ENCODE measurements at regions not wholly inside any gene's neighbourhood (a gene's known extent, or its start where the extent isn't known, plus 50 kb on each side); places are given as distances from the start of the nearest gene placed in this dataset.
"Not testable (repeated sequence)": the region's sequence is repeated elsewhere in the genome, so short reads cannot be mapped to it uniquely, and the experiment has no call there.

DNA sequence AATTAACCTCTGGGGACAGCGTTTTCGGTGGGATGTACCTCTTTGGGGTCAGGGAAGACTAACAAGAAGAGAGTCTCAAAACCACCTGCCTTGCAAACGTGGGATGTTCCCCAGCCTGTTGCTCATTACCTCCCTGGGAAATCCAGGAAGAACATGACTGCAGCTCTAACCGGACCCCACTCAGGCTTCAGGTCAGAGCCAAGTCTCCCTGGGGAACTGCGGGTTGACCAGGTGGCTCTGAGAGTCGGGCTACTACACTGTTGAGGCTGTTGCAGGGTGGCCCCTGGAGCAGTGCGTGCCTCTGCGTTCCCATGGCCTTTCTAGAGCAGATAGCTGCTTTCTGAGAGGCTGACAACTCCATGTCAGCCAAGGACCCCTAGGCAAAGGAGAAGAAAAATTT, 309.1 kb downstream of the FOXL1 start:
- Histone ChIP-seq H3K56ac (ENCODE audit: low read length) (no peak overlapping the region), H3K27ac (ENCODE audit: low read depth, low read length) (no peak overlapping the region), H3K18ac (ENCODE audit: low read length) (no peak overlapping the region), H3K9ac (ENCODE audit: low read length) (no peak overlapping the region), H3K79me2 (ENCODE audit: control insufficient read depth, insufficient read depth, low read length) (no peaks in the 10 kb centered on the region), H4K8ac (ENCODE audit: low read depth, low read length) (no peak overlapping the region), H2BK120ac (ENCODE audit: low read depth, low read length) (no peak overlapping the region), H4K5ac (ENCODE audit: low read length) (no peak overlapping the region), H3K4me1 (ENCODE audit: control insufficient read depth, low read depth, low read length) (no peaks in the 10 kb centered on the region), H3K4ac (ENCODE audit: low read depth, low read length) (no peak overlapping the region), H3K23ac (ENCODE audit: low read length) (no peak overlapping the region), H3K36me3 (ENCODE audit: control insufficient read depth, insufficient read depth, low read length) (no peaks in the 10 kb centered on the region), H3K4me2 (ENCODE audit: low read length) (no peak overlapping the region), H2BK15ac (replicated peaks; ENCODE audit: low read depth) (no peak overlapping the region), H3K79me1 (ENCODE audit: low read length) (no peaks in the 10 kb centered on the region), H3K27me3 (ENCODE audit: insufficient read depth, low read length, poor library complexity) (no peaks in the 10 kb centered on the region), H3K4me3 (ENCODE audit: low read length) (no peak overlapping the region), H2BK5ac (ENCODE audit: low read length) (no peak overlapping the region), H2AK5ac (ENCODE audit: low read length) (no peak overlapping the region)
- WGBS (ENCODE audit: extremely low coverage, insufficient coverage, low lambda C conversion rate), result no CpG with 5 or more reads among the region's 8 CpGs
- DNase-seq, result no peak

DNA sequence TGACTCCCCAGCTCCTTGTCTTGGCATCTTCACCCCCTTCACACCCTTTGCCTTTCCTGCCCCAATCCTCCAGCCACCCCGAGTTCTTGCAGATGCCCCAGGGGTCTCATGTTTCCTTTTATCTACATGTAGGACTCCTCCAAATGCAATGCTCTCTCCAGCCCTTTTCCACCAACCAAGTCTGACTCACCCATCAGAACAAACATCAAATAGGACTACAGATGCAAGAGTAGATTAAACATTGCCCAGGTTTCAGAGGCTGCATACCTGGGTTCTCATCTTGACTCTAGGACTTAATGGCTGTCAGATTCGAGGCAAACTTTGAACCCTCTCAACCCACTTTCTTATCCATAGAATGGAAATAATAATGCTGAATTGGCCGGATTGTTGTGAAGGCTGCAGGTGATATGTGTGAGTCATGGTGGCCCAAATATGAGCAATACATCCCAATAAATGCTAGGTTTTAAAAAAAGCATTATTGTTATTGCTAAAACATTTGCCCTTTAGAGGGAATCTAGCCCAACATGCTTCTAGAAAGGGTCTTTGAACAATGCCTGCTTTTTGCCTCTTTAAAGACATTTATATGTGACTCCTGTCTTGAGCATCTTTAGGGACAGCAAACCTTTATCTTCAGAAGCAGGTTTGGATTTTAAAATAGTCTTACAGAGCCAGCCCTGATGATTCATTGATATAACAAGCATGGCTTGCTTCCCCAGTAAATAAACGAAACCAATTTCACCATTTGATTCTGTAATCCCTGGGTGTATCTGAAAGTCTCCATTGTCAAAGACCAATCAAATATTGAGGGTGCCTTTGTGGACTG, 310.1 kb downstream of the FOXL1 start:
- no peak overlapping the region for H3K9ac ChIP-seq (ENCODE audit: low read length)
- no peak overlapping the region for H3K4ac ChIP-seq (ENCODE audit: low read depth, low read length)
- WGBS (ENCODE audit: extremely low coverage, insufficient coverage, low lambda C conversion rate), result no CpG with 5 or more reads among the region's 4 CpGs
- no peak overlapping the region for H3K56ac ChIP-seq (ENCODE audit: low read length)
- H2BK15ac ChIP-seq (replicated peaks; ENCODE audit: low read depth), result no peak overlapping the region
- H4K5ac ChIP-seq (ENCODE audit: low read length), result no peak overlapping the region
- H3K4me1 ChIP-seq (ENCODE audit: control insufficient read depth, low read depth, low read length), result no peaks in the 10 kb centered on the region
- no peak overlapping the region for H2AK5ac ChIP-seq (ENCODE audit: low read length)
- no peak overlapping the region for H3K27ac ChIP-seq (ENCODE audit: low read depth, low read length)
- H2BK120ac ChIP-seq (ENCODE audit: low read depth, low read length), result no peak overlapping the region
- H3K27me3 ChIP-seq (ENCODE audit: insufficient read depth, low read length, poor library complexity), result no peaks in the 10 kb centered on the region
- H3K23ac ChIP-seq (ENCODE audit: low read length), result no peak overlapping the region
- H3K18ac ChIP-seq (ENCODE audit: low read length), result no peak overlapping the region
- no peak overlapping the region for H3K4me3 ChIP-seq (ENCODE audit: low read length)
- DNase-seq, result no peak
- H3K79me1 ChIP-seq (ENCODE audit: low read length), result no peaks in the 10 kb centered on the region
- H2BK5ac ChIP-seq (ENCODE audit: low read length), result no peak overlapping the region
- no peak overlapping the region for H3K4me2 ChIP-seq (ENCODE audit: low read length)
- H3K36me3 ChIP-seq (ENCODE audit: control insufficient read depth, insufficient read depth, low read length), result no peaks in the 10 kb centered on the region
- no peak overlapping the region for H4K8ac ChIP-seq (ENCODE audit: low read depth, low read length)
- no peaks in the 10 kb centered on the region for H3K79me2 ChIP-seq (ENCODE audit: control insufficient read depth, insufficient read depth, low read length)

DNA sequence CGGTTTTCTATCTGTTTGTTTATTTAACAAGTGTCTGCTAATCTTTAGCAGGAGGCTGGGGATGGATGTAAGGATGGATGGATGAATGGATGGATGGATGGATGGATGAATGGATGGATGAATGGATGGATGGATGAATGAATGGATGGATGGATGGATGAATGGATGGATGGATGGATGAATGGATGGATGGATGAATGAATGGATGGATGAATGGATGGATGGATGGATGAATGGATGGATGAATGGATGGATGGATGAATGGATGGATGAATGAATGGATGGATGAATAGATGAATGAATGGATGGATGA, 310.7 kb downstream of the FOXL1 start:
- not testable (repeated sequence) for H3K18ac ChIP-seq (ENCODE audit: low read length); H4K5ac ChIP-seq (ENCODE audit: low read length); H2BK120ac ChIP-seq (ENCODE audit: low read depth, low read length); H3K9ac ChIP-seq (ENCODE audit: low read length); H3K4me2 ChIP-seq (ENCODE audit: low read length); H2BK5ac ChIP-seq (ENCODE audit: low read length); H3K79me2 ChIP-seq (ENCODE audit: control insufficient read depth, insufficient read depth, low read length); H3K27ac ChIP-seq (ENCODE audit: low read depth, low read length); H3K4me1 ChIP-seq (ENCODE audit: control insufficient read depth, low read depth, low read length); H2BK15ac ChIP-seq (replicated peaks; ENCODE audit: low read depth); DNase-seq; H3K23ac ChIP-seq (ENCODE audit: low read length); H3K79me1 ChIP-seq (ENCODE audit: low read length); H2AK5ac ChIP-seq (ENCODE audit: low read length); H3K4me3 ChIP-seq (ENCODE audit: low read length); H4K8ac ChIP-seq (ENCODE audit: low read depth, low read length); H3K4ac ChIP-seq (ENCODE audit: low read depth, low read length); H3K36me3 ChIP-seq (ENCODE audit: control insufficient read depth, insufficient read depth, low read length); H3K27me3 ChIP-seq (ENCODE audit: insufficient read depth, low read length, poor library complexity); H3K56ac ChIP-seq (ENCODE audit: low read length)
- no CpG with 5 or more reads among the region's 1 CpG for WGBS (ENCODE audit: extremely low coverage, insufficient coverage, low lambda C conversion rate)

DNA sequence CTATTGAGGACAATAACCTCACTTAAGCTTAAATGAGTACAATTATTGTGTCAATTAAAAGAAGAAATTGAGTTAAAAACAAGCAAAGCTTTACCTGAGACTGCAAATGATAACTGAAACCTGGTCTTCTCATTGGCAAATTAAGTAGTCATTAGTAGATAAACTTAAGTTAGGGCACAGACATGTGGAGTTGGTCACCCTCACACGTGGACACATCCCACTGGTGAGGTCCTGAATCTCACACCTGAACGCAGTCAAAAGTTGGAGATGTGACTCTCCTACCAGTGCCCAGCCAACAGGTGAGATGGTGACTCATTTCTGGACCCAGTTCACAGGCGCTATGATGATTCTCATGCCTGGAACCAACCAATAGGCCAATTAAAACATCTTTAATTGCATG, 311.6 kb downstream of the FOXL1 start:
- H3K4me2 ChIP-seq (ENCODE audit: low read length), result no peak overlapping the region
- H3K4me3 ChIP-seq (ENCODE audit: low read length), result no peak overlapping the region
- no peak overlapping the region for H3K9ac ChIP-seq (ENCODE audit: low read length)
- no CpG with 5 or more reads among the region's 3 CpGs for WGBS (ENCODE audit: extremely low coverage, insufficient coverage, low lambda C conversion rate)
- no peak overlapping the region for H2BK5ac ChIP-seq (ENCODE audit: low read length)
- no peak for DNase-seq
- H3K27me3 ChIP-seq (ENCODE audit: insufficient read depth, low read length, poor library complexity), result no peaks in the 10 kb centered on the region
- no peaks in the 10 kb centered on the region for H3K4me1 ChIP-seq (ENCODE audit: control insufficient read depth, low read depth, low read length)
- H3K36me3 ChIP-seq (ENCODE audit: control insufficient read depth, insufficient read depth, low read length), result no peaks in the 10 kb centered on the region
- H3K4ac ChIP-seq (ENCODE audit: low read depth, low read length), result no peak overlapping the region
- no peak overlapping the region for H3K27ac ChIP-seq (ENCODE audit: low read depth, low read length)
- no peak overlapping the region for H2AK5ac ChIP-seq (ENCODE audit: low read length)
- H2BK15ac ChIP-seq (replicated peaks; ENCODE audit: low read depth), result no peak overlapping the region
- H4K5ac ChIP-seq (ENCODE audit: low read length), result no peak overlapping the region
- no peak overlapping the region for H3K56ac ChIP-seq (ENCODE audit: low read length)
- no peak overlapping the region for H2BK120ac ChIP-seq (ENCODE audit: low read depth, low read length)
- H4K8ac ChIP-seq (ENCODE audit: low read depth, low read length), result no peak overlapping the region
- H3K79me1 ChIP-seq (ENCODE audit: low read length), result no peaks in the 10 kb centered on the region
- H3K18ac ChIP-seq (ENCODE audit: low read length), result no peak overlapping the region
- H3K23ac ChIP-seq (ENCODE audit: low read length), result no peak overlapping the region
- H3K79me2 ChIP-seq (ENCODE audit: control insufficient read depth, insufficient read depth, low read length), result no peaks in the 10 kb centered on the region

DNA sequence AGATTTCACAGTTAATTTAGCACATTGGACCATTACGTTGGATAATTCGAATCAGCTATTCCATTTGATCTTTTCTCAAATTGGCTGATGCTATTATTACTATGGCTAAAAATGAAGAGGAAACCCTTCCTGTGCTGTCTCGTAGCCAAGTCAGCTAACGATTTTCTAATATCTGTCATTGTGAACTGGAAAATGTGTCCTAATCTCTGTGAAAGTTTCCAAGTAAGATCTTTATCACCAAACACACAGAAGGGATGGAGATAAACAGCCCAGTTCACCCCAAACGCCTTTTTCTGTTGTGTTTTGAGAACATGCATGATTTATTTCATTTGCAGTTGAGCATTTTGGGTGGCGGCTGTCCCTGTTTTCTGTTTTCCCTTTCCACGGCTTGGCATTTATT, 312.8 kb downstream of the FOXL1 start:
- Histone ChIP-seq H2BK15ac (replicated peaks; ENCODE audit: low read depth) (no peak overlapping the region), H3K56ac (ENCODE audit: low read length) (no peak overlapping the region), H3K4me2 (ENCODE audit: low read length) (no peak overlapping the region), H2BK120ac (ENCODE audit: low read depth, low read length) (no peak overlapping the region), H3K36me3 (ENCODE audit: control insufficient read depth, insufficient read depth, low read length) (no peaks in the 10 kb centered on the region), H3K18ac (ENCODE audit: low read length) (no peak overlapping the region), H3K79me2 (ENCODE audit: control insufficient read depth, insufficient read depth, low read length) (no peaks in the 10 kb centered on the region), H3K4me1 (ENCODE audit: control insufficient read depth, low read depth, low read length) (no peaks in the 10 kb centered on the region), H3K79me1 (ENCODE audit: low read length) (no peaks in the 10 kb centered on the region), H2AK5ac (ENCODE audit: low read length) (no peak overlapping the region), H3K27ac (ENCODE audit: low read depth, low read length) (no peak overlapping the region), H3K4me3 (ENCODE audit: low read length) (no peak overlapping the region), H3K23ac (ENCODE audit: low read length) (no peak overlapping the region), H4K8ac (ENCODE audit: low read depth, low read length) (no peak overlapping the region), H3K4ac (ENCODE audit: low read depth, low read length) (no peak overlapping the region), H2BK5ac (ENCODE audit: low read length) (no peak overlapping the region), H3K27me3 (ENCODE audit: insufficient read depth, low read length, poor library complexity) (no peaks in the 10 kb centered on the region), H3K9ac (ENCODE audit: low read length) (no peak overlapping the region), H4K5ac (ENCODE audit: low read length) (no peak overlapping the region)
- DNase-seq, result no peak
- no CpG with 5 or more reads among the region's 7 CpGs for WGBS (ENCODE audit: extremely low coverage, insufficient coverage, low lambda C conversion rate)

DNA sequence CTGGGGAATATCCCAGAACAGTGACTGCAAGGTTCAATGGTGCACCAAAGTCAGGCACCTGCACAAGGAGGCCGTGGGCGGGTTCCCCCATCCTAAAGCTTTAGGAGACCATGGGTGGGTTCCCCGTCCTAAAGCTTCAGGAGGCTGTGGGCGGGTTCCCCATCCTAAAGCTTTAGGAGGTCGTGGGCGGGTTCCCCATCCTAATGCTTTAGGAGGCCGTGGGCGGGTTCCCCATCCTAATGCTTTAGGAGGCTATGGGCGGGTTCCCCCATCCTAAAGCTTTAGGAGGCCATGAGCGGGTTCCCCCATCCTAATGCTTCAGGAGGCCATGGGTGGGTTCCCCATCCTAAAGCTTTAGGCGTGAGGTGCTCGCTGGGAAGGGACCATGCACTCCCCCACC, 313.3 kb downstream of the FOXL1 start:
- no peaks in the 10 kb centered on the region for H3K27me3 ChIP-seq (ENCODE audit: insufficient read depth, low read length, poor library complexity)
- no peak overlapping the region for H2BK5ac ChIP-seq (ENCODE audit: low read length)
- H4K5ac ChIP-seq (ENCODE audit: low read length), result no peak overlapping the region
- no peak for DNase-seq
- no peaks in the 10 kb centered on the region for H3K79me2 ChIP-seq (ENCODE audit: control insufficient read depth, insufficient read depth, low read length)
- no peak overlapping the region for H3K56ac ChIP-seq (ENCODE audit: low read length)
- H3K4ac ChIP-seq (ENCODE audit: low read depth, low read length), result no peak overlapping the region
- H3K4me1 ChIP-seq (ENCODE audit: control insufficient read depth, low read depth, low read length), result no peaks in the 10 kb centered on the region
- H2AK5ac ChIP-seq (ENCODE audit: low read length), result no peak overlapping the region
- H3K4me3 ChIP-seq (ENCODE audit: low read length), result no peak overlapping the region
- no peak overlapping the region for H4K8ac ChIP-seq (ENCODE audit: low read depth, low read length)
- H3K9ac ChIP-seq (ENCODE audit: low read length), result no peak overlapping the region
- no peak overlapping the region for H2BK120ac ChIP-seq (ENCODE audit: low read depth, low read length)
- H3K36me3 ChIP-seq (ENCODE audit: control insufficient read depth, insufficient read depth, low read length), result no peaks in the 10 kb centered on the region
- H3K23ac ChIP-seq (ENCODE audit: low read length), result no peak overlapping the region
- no peak overlapping the region for H2BK15ac ChIP-seq (replicated peaks; ENCODE audit: low read depth)
- no peak overlapping the region for H3K18ac ChIP-seq (ENCODE audit: low read length)
- H3K27ac ChIP-seq (ENCODE audit: low read depth, low read length), result no peak overlapping the region
- H3K79me1 ChIP-seq (ENCODE audit: low read length), result no peaks in the 10 kb centered on the region
- no CpG with 5 or more reads among the region's 12 CpGs for WGBS (ENCODE audit: extremely low coverage, insufficient coverage, low lambda C conversion rate)
- no peak overlapping the region for H3K4me2 ChIP-seq (ENCODE audit: low read length)
